ENCODE measurements at regions not wholly inside any gene's neighbourhood (a gene's known extent, or its start where the extent isn't known, plus 50 kb on each side); places are given as distances from the start of the nearest gene placed in this dataset.

- Histone ChIP-seq H3K9ac (ENCODE audit: insufficient read length, low read depth) (no peak overlapping the region), H3K27me3 (ENCODE audit: insufficient read depth, insufficient read length) (no peaks in the 10 kb centered on the region), H3K36me3 (ENCODE audit: insufficient read depth, insufficient read length, low read length) (no peaks in the 10 kb centered on the region), H3K4me1 (ENCODE audit: insufficient read depth, insufficient read length) (no peaks in the 10 kb centered on the region), H3K9me3 (ENCODE audit: insufficient read depth, low read length) (no peaks in the 10 kb centered on the region), H3K4me3 (ENCODE audit: insufficient read length, low read depth) (no peak overlapping the region)
- TF ChIP-seq SUZ12 (IDR thresholded peaks at IDR 0.05; ENCODE audit: extremely low read depth, insufficient read depth, insufficient read length) (no peak), ZNF274 (IDR thresholded peaks at IDR 0.05; ENCODE audit: low read depth, low read length) (no peak), YY1 (IDR thresholded peaks at IDR 0.05; ENCODE audit: insufficient read depth, insufficient read length) (no peak)
- DNase-seq (ENCODE audit: low read depth, low spot score): no peak
Observed at GRCh38 chr1:59237900-59238299, 59.0 kb upstream of the FGGY start.

GRCh38 chr1:59238333-59238934 is 58.5 kb upstream of the FGGY start:
- Histone ChIP-seq H3K36me3 (ENCODE audit: insufficient read depth, insufficient read length, low read length) (no peaks in the 10 kb centered on the region), H3K4me1 (ENCODE audit: insufficient read depth, insufficient read length) (no peaks in the 10 kb centered on the region), H3K4me3 (ENCODE audit: insufficient read length, low read depth) (no peak overlapping the region), H3K9ac (ENCODE audit: insufficient read length, low read depth) (no peak overlapping the region), H3K9me3 (ENCODE audit: insufficient read depth, low read length) (0 out of 2 replicates have a peak, but pooled peaks cover 1% of the 10 kb centered on the region), H3K27me3 (ENCODE audit: insufficient read depth, insufficient read length) (no peaks in the 10 kb centered on the region)
- no peak for DNase-seq (ENCODE audit: low read depth, low spot score)
- TF ChIP-seq ZNF274 (IDR thresholded peaks at IDR 0.05; ENCODE audit: low read depth, low read length) (no peak), SUZ12 (IDR thresholded peaks at IDR 0.05; ENCODE audit: extremely low read depth, insufficient read depth, insufficient read length) (no peak), YY1 (IDR thresholded peaks at IDR 0.05; ENCODE audit: insufficient read depth, insufficient read length) (no peak)

GRCh38 chr1:59238993-59239392 is 57.9 kb upstream of the FGGY start:
- H3K27me3 ChIP-seq (ENCODE audit: insufficient read depth, insufficient read length): no peaks in the 10 kb centered on the region
- no peaks in the 10 kb centered on the region for H3K36me3 ChIP-seq (ENCODE audit: insufficient read depth, insufficient read length, low read length)
- H3K4me1 ChIP-seq (ENCODE audit: insufficient read depth, insufficient read length): no peaks in the 10 kb centered on the region
- DNase-seq (ENCODE audit: low read depth, low spot score): no peak
- 0 out of 2 replicates have a peak, but pooled peaks cover 7% of the 10 kb centered on the region for H3K9me3 ChIP-seq (ENCODE audit: insufficient read depth, low read length)
- no peak overlapping the region for H3K4me3 ChIP-seq (ENCODE audit: insufficient read length, low read depth)
- TF ChIP-seq ZNF274 (IDR thresholded peaks at IDR 0.05; ENCODE audit: low read depth, low read length) (no peak), YY1 (IDR thresholded peaks at IDR 0.05; ENCODE audit: insufficient read depth, insufficient read length) (no peak), SUZ12 (IDR thresholded peaks at IDR 0.05; ENCODE audit: extremely low read depth, insufficient read depth, insufficient read length) (no peak)
- no peak overlapping the region for H3K9ac ChIP-seq (ENCODE audit: insufficient read length, low read depth)

- TF ChIP-seq ZNF274 (IDR thresholded peaks at IDR 0.05; ENCODE audit: low read depth, low read length) (no peak), SUZ12 (IDR thresholded peaks at IDR 0.05; ENCODE audit: extremely low read depth, insufficient read depth, insufficient read length) (no peak), YY1 (IDR thresholded peaks at IDR 0.05; ENCODE audit: insufficient read depth, insufficient read length) (no peak)
- Histone ChIP-seq H3K4me3 (ENCODE audit: insufficient read length, low read depth) (no peak overlapping the region), H3K4me1 (ENCODE audit: insufficient read depth, insufficient read length) (no peaks in the 10 kb centered on the region), H3K36me3 (ENCODE audit: insufficient read depth, insufficient read length, low read length) (no peaks in the 10 kb centered on the region), H3K9me3 (ENCODE audit: insufficient read depth, low read length) (peaks cover 22% of the 10 kb centered on the region), H3K9ac (ENCODE audit: insufficient read length, low read depth) (no peak overlapping the region), H3K27me3 (ENCODE audit: insufficient read depth, insufficient read length) (no peaks in the 10 kb centered on the region)
- DNase-seq (ENCODE audit: low read depth, low spot score): no peak
Observed at GRCh38 chr1:59241909-59242308, 55.0 kb upstream of the FGGY start.

GRCh38 chr1:59242370-59242769 is 54.5 kb upstream of the FGGY start:
- TF ChIP-seq YY1 (IDR thresholded peaks at IDR 0.05; ENCODE audit: insufficient read depth, insufficient read length) (no peak), SUZ12 (IDR thresholded peaks at IDR 0.05; ENCODE audit: extremely low read depth, insufficient read depth, insufficient read length) (no peak), ZNF274 (IDR thresholded peaks at IDR 0.05; ENCODE audit: low read depth, low read length) (no peak)
- Histone ChIP-seq H3K4me1 (ENCODE audit: insufficient read depth, insufficient read length) (no peaks in the 10 kb centered on the region), H3K4me3 (ENCODE audit: insufficient read length, low read depth) (no peak overlapping the region), H3K36me3 (ENCODE audit: insufficient read depth, insufficient read length, low read length) (no peaks in the 10 kb centered on the region), H3K9me3 (ENCODE audit: insufficient read depth, low read length) (peaks cover 27% of the 10 kb centered on the region), H3K27me3 (ENCODE audit: insufficient read depth, insufficient read length) (no peaks in the 10 kb centered on the region), H3K9ac (ENCODE audit: insufficient read length, low read depth) (no peak overlapping the region)
- DNase-seq (ENCODE audit: low read depth, low spot score): no peak

- no peak for DNase-seq (ENCODE audit: low read depth, low spot score)
- Histone ChIP-seq H3K4me1 (ENCODE audit: insufficient read depth, insufficient read length) (no peaks in the 10 kb centered on the region), H3K36me3 (ENCODE audit: insufficient read depth, insufficient read length, low read length) (no peaks in the 10 kb centered on the region), H3K9me3 (ENCODE audit: insufficient read depth, low read length) (peaks cover 32% of the 10 kb centered on the region), H3K4me3 (ENCODE audit: insufficient read length, low read depth) (no peak overlapping the region), H3K9ac (ENCODE audit: insufficient read length, low read depth) (no peak overlapping the region), H3K27me3 (ENCODE audit: insufficient read depth, insufficient read length) (no peaks in the 10 kb centered on the region)
- no peak for TF ChIP-seq SUZ12 (IDR thresholded peaks at IDR 0.05; ENCODE audit: extremely low read depth, insufficient read depth, insufficient read length)
- TF ChIP-seq YY1 (IDR thresholded peaks at IDR 0.05; ENCODE audit: insufficient read depth, insufficient read length): no peak
- TF ChIP-seq ZNF274 (IDR thresholded peaks at IDR 0.05; ENCODE audit: low read depth, low read length): no peak
Observed at GRCh38 chr1:59243550-59243949, 53.3 kb upstream of the FGGY start.

GRCh38 chr1:59243978-59244377 is 52.9 kb upstream of the FGGY start:
- Histone ChIP-seq H3K4me1 (ENCODE audit: insufficient read depth, insufficient read length) (no peaks in the 10 kb centered on the region), H3K27me3 (ENCODE audit: insufficient read depth, insufficient read length) (no peaks in the 10 kb centered on the region), H3K9me3 (ENCODE audit: insufficient read depth, low read length) (peaks cover 32% of the 10 kb centered on the region), H3K4me3 (ENCODE audit: insufficient read length, low read depth) (no peak overlapping the region), H3K36me3 (ENCODE audit: insufficient read depth, insufficient read length, low read length) (no peaks in the 10 kb centered on the region), H3K9ac (ENCODE audit: insufficient read length, low read depth) (no peak overlapping the region)
- no peak for DNase-seq (ENCODE audit: low read depth, low spot score)
- no peak for TF ChIP-seq SUZ12 (IDR thresholded peaks at IDR 0.05; ENCODE audit: extremely low read depth, insufficient read depth, insufficient read length)
- no peak for TF ChIP-seq YY1 (IDR thresholded peaks at IDR 0.05; ENCODE audit: insufficient read depth, insufficient read length)
